Adrenal gland (tissue), 9 donors: ENCODE measurements at regions not wholly inside any gene's neighbourhood (a gene's known extent, or its start where the extent isn't known, plus 50 kb on each side); places are given as distances from the start of the nearest gene placed in this dataset.

Source experiments
- DNase-seq, 7 donors: peaks; one replicate each; pipeline ENCODE4 v3.0.0-alpha.2; 2019 to 2020
- H3K27ac ChIP-seq, 5 donors: fragments of 200-600 bp; sonication (generic) in 4 of 5; 1 replicate in 3 of 5; 2 replicates in 2 of 5; pipeline versions ENCODE4 v1.5.1 to v1.8.0; 2016 to 2020; ENCODE audit warnings: mild to moderate bottlenecking in 1 of 5
- H3K27me3 ChIP-seq: fragments of 200-600 bp; 2 replicates; pipeline ENCODE4 v1.8.0; 2021
- H3K36me3 ChIP-seq, 2 donors: fragments of 200-600 bp; replicated peaks in 1 of 2; 1 replicate in 1 of 2; 2 replicates in 1 of 2; pipeline versions ENCODE4 v1.5.1 to v1.8.0; 2018 to 2022
- H3K4me1 ChIP-seq, 2 donors: fragments of 200-600 bp; replicated peaks in 1 of 2; 1 replicate in 1 of 2; 2 replicates in 1 of 2; pipeline versions ENCODE4 v1.5.1 to v1.8.0; 2018 to 2021
- H3K4me3 ChIP-seq, 4 donors: fragments of 200-600 bp; sonication (generic) in 3 of 4; one replicate each; pipeline ENCODE4 v1.5.1; 2016 to 2018
- H3K9me3 ChIP-seq, 3 donors: fragments of 200-600 bp; sonication (generic) in 1 of 3; replicated peaks in 1 of 3; 1 replicate in 2 of 3; 2 replicates in 1 of 3; pipeline versions ENCODE4 v1.5.1 to v1.8.0; 2016 to 2021
- POLR2A ChIP-seq, 2 donors: fragments of 450-650 bp; IDR thresholded peaks; one replicate each; pipeline ENCODE4 v1.6.1; 2017; ENCODE audit warnings: antibody characterized with exemption in 2 of 2, mild to moderate bottlenecking in 2 of 2, moderate library complexity in 1 of 2
- WGBS, 4 donors: extraction: QIAGEN DNeasy Blood & Tissue Kit in 2 of 4; methylation state at CpG; one replicate each; pipeline versions ENCODE4 v1.1.5 to v1.1.7; 2013 to 2017; 5-methylcytosine and 5-hydroxymethylcytosine counted together
- intact Hi-C, 2 donors: fragments of 100-400 bp; cut with DNase I; formaldehyde crosslinking; loops; one replicate each; pipeline versions ENCODE4 v1.14.1 to v1.15.0; 2022 to 2023
- TF ChIP-seq, protein P1 (sequence below), 6 experiments: fragments of 450-650 bp in 4 of 6; fragments of 200-600 bp in 2 of 6; sonication (generic) in 1 of 6; IDR thresholded peaks; 1 replicate in 5 of 6; 2 replicates in 1 of 6; pipeline versions ENCODE4 v1.5.1 to v1.8.0; 2016 to 2021; ENCODE audit warnings: antibody characterized with exemption in 6 of 6, mild to moderate bottlenecking in 2 of 6, moderate library complexity in 1 of 6
- donor health status: healthy with polysubstance abuse.
- donor health status: Bipolar disorder and iron deficiency.
- donor health status: DM: yes; HTN: yes; CAD: no.
- donor health status: DM: no; HTN: no; CAD: no.
- donor health status: DM: no; HTN: no; CAD: no.

DNA sequence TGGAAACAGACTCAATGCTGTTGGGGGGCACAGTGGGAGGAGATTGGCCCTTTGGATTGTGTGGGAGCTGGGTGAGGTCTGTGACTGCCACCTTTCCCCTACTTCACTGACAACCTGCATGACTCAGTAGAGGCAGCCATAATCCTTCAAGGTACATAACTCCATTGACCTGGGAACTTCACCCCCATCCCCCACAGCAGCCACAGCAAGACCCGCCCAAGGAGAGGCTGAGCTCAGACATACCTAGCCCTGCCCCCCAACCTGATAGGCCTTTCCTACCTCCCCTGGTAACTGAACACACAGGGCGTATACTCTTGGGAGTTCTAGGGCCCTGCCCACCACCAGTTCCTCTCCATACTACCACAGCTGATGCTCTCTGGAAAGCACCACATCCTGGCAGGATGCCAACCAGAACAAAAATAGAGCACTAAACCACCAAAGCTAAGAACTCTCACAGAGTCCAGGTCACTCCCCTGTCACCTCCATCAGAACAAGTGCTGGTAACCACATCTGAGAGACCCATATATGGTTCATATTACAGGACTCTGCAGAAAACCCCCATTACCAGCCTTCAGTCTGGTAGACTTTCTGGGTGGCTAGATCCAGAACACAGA is 703.9 kb downstream of the FSCB start:
- Histone ChIP-seq H3K36me3 (no peaks in the 10 kb centered on the region), H3K4me3 (no peak overlapping the region), H3K9me3 (peaks cover 0 to 3% (median 0%) of the 10 kb centered on the region in 3 donors), H3K27ac (no peak overlapping the region), H3K4me1 (no peaks in the 10 kb centered on the region), H3K27me3 (no peaks in the 10 kb centered on the region)
- no peak for DNase-seq
- intact Hi-C loops: no loop called here
- WGBS, 4 donors: 80 to 89% (median 86%) methylated on average over 2 of the region's 2 CpGs
- TF ChIP-seq, protein P1, sequence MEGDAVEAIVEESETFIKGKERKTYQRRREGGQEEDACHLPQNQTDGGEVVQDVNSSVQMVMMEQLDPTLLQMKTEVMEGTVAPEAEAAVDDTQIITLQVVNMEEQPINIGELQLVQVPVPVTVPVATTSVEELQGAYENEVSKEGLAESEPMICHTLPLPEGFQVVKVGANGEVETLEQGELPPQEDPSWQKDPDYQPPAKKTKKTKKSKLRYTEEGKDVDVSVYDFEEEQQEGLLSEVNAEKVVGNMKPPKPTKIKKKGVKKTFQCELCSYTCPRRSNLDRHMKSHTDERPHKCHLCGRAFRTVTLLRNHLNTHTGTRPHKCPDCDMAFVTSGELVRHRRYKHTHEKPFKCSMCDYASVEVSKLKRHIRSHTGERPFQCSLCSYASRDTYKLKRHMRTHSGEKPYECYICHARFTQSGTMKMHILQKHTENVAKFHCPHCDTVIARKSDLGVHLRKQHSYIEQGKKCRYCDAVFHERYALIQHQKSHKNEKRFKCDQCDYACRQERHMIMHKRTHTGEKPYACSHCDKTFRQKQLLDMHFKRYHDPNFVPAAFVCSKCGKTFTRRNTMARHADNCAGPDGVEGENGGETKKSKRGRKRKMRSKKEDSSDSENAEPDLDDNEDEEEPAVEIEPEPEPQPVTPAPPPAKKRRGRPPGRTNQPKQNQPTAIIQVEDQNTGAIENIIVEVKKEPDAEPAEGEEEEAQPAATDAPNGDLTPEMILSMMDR (IDR thresholded peaks at IDR 0.05): no peak
- TF ChIP-seq POLR2A (IDR thresholded peaks at IDR 0.05): no peak

DNA sequence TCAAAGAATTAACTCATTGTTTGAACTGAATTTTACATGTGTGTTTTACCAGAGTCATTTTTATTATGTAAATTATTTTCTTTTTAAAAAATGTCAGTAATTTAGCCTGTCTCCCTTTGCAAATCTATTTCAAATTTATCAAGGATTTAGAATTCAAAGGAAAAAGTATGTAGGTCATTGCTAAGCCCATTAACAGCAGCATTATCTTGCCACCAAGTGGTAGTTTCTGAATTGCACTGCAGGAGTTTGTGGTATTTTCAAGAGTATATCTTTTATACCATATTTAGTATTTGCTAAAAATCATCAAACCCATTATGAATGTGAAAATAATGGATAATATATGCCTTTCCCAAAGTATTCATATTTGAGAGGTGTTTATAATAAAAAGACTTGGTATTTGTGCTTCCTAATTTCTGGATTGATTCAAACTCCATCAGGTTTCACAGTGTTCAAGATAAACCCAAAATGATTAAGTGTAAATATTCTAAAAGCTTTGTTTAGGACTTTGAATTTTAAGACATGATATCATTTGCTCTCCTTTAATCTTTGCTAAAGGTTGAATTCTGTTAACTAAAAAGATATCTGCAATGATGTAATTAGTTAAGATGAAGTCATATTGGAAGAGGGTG is 711.4 kb downstream of the FSCB start:
- Histone ChIP-seq H3K4me1 (no peaks in the 10 kb centered on the region), H3K27ac (no peak overlapping the region), H3K4me3 (no peak overlapping the region), H3K9me3 (no peaks in the 10 kb centered on the region), H3K27me3 (no peaks in the 10 kb centered on the region), H3K36me3 (no peaks in the 10 kb centered on the region)
- intact Hi-C loops: loop anchor here in 1 of 2 donors (10.0 kb wide), 1 partner anchor 291 kb away; no protein-coding TSS in a partner anchor
- DNase-seq: peak in 1 of 7 donors; percentile 15
- TF ChIP-seq, protein P1 (IDR thresholded peaks at IDR 0.05): peak; percentile 26 to 73 (median 59)
- no peak for TF ChIP-seq POLR2A (IDR thresholded peaks at IDR 0.05)

DNA sequence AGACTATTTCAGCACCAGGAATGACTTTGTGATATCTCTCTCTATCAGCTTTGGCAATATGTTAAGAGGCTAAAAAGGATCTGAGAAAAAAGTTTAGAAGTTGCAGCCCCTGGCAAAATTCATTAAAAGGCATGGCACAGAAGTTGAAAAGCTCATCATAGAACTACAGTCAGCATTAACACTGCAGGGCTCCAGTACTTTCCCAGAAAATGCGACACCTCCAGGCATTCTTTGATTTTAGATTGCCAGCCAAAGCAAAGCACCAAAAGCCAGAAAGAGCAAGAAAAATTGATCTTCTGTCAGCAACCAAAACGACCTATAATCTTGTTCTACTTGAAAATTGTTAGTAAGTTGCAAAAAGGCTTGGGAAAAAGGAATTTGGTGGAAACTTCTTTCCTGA is 713.5 kb downstream of the FSCB start:
- H3K9me3 ChIP-seq: no peaks in the 10 kb centered on the region
- H3K4me1 ChIP-seq: no peaks in the 10 kb centered on the region
- no peak for TF ChIP-seq POLR2A (IDR thresholded peaks at IDR 0.05)
- WGBS, 4 donors: 41 to 62% (median 47%) methylated on average over 2 of the region's 2 CpGs
- H3K27me3 ChIP-seq: no peaks in the 10 kb centered on the region
- H3K27ac ChIP-seq: no peak overlapping the region
- DNase-seq: no peak
- intact Hi-C loops: loop anchor here in 1 of 2 donors (10.0 kb wide), 1 partner anchor 289 kb away; no protein-coding TSS in a partner anchor
- no peaks in the 10 kb centered on the region for H3K36me3 ChIP-seq
- H3K4me3 ChIP-seq: no peak overlapping the region

DNA sequence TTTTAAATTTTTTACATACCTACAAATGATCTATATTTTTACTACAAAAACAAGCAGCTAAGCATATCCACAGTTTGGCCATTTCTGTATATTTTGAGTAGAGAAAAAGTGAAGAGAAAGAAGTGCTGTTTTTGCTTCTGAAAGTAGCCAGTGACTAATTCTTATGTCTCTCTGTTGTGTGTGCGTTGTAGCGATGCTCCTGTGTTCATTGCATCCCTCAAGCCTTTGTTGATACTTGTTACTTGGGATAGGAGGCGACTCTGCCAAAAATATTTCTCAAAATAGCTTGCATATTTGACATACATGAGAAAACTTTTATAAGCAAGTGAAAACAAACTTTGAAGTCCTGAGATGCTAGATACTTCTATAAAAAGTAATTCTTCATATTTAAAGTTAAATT is 714.1 kb downstream of the FSCB start:
- no peaks in the 10 kb centered on the region for H3K4me1 ChIP-seq
- TF ChIP-seq POLR2A (IDR thresholded peaks at IDR 0.05): no peak
- TF ChIP-seq, protein P1 (IDR thresholded peaks at IDR 0.05): no peak
- no peak overlapping the region for H3K4me3 ChIP-seq
- H3K27ac ChIP-seq: no peak overlapping the region
- no peaks in the 10 kb centered on the region for H3K9me3 ChIP-seq
- 69 to 73% (median 70%) methylated on average over 3 of the region's 3 CpGs for WGBS, 4 donors
- intact Hi-C loops: loop anchor here in 1 of 2 donors (10.0 kb wide), 1 partner anchor 288 kb away; no protein-coding TSS in a partner anchor
- no peaks in the 10 kb centered on the region for H3K36me3 ChIP-seq
- DNase-seq: no peak
- no peaks in the 10 kb centered on the region for H3K27me3 ChIP-seq
